ENCODE measurements at regions not wholly inside any gene's neighbourhood (a gene's known extent, or its start where the extent isn't known, plus 50 kb on each side); places are given as distances from the start of the nearest gene placed in this dataset.
"Not testable (repeated sequence)": the region's sequence is repeated elsewhere in the genome, so short reads cannot be mapped to it uniquely, and the experiment has no call there.

DNA sequence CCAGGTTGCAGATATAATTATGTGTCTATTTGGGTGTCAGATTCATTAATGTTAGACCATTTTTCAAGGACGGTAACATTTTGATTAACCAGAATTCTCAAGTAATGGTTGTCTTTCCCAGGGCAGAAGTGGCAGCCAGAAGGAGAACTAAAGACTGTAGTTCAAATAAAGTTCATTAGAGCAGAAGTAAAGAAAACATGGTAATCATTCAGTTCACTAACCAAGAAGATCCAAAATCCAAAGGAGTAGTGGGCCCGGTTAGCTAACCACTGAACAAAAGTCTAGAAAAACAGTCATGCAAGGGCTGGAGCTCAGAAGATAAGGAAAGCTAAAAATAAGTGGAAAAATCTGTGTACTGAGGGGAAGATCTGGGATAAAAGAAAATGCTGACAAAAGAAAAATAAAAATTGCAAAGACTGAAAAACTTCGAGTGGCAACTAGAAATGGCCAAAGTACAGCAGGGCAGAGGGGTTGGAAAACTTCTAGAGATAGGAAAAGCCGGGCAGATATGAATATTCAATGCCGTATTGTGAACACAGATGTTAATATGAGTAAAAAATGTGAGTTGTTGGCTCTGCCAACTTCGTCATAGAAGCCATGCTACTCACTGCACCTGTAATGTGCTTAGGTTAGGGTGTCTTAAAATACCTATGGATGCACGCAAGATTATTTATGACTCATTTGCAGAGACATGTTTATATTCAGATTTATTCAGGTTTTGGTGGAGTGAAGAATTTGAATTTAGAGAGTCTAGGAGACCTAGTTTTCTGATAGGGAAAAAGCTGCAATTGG lies 925.9 kb downstream of the LTN1 start:
- H2AFZ ChIP-seq (ENCODE audit: low read depth, low read length, severe bottlenecking), result no peak overlapping the region
- no peak overlapping the region for H3K9ac ChIP-seq (ENCODE audit: low read length)
- TF ChIP-seq EZH2phosphoT487 (conservative IDR thresholded peaks at IDR 0.05; ENCODE audit: low read length), result no peak
- TF ChIP-seq, protein P1, sequence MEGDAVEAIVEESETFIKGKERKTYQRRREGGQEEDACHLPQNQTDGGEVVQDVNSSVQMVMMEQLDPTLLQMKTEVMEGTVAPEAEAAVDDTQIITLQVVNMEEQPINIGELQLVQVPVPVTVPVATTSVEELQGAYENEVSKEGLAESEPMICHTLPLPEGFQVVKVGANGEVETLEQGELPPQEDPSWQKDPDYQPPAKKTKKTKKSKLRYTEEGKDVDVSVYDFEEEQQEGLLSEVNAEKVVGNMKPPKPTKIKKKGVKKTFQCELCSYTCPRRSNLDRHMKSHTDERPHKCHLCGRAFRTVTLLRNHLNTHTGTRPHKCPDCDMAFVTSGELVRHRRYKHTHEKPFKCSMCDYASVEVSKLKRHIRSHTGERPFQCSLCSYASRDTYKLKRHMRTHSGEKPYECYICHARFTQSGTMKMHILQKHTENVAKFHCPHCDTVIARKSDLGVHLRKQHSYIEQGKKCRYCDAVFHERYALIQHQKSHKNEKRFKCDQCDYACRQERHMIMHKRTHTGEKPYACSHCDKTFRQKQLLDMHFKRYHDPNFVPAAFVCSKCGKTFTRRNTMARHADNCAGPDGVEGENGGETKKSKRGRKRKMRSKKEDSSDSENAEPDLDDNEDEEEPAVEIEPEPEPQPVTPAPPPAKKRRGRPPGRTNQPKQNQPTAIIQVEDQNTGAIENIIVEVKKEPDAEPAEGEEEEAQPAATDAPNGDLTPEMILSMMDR (IDR thresholded peaks at IDR 0.05; ENCODE audit: insufficient read depth, low read length, poor library complexity, severe bottlenecking), result no peak
- H3K9me3 ChIP-seq (ENCODE audit: insufficient read depth, low read length), result no peaks in the 10 kb centered on the region
- no peak overlapping the region for H3K4me3 ChIP-seq (ENCODE audit: insufficient read depth, low read length, poor library complexity, severe bottlenecking)
- H3K27me3 ChIP-seq (ENCODE audit: low read length), result no peaks in the 10 kb centered on the region
- H3K27ac ChIP-seq (ENCODE audit: low read depth, low read length), result no peak overlapping the region
- no peaks in the 10 kb centered on the region for H3K79me2 ChIP-seq (ENCODE audit: insufficient read depth, low read length)
- no peaks in the 10 kb centered on the region for H3K36me3 ChIP-seq (ENCODE audit: low read length)
- no peaks in the 10 kb centered on the region for H3F3A ChIP-seq (ENCODE audit: insufficient read depth)
- H4K20me1 ChIP-seq (ENCODE audit: low read depth, low read length), result no peaks in the 10 kb centered on the region
- H3K4me2 ChIP-seq (ENCODE audit: low read depth, low read length, poor library complexity, severe bottlenecking), result peak overlapping the region; percentile 31
- no peaks in the 10 kb centered on the region for H3K9me2 ChIP-seq (replicated peaks; ENCODE audit: insufficient read depth, low read length)

DNA sequence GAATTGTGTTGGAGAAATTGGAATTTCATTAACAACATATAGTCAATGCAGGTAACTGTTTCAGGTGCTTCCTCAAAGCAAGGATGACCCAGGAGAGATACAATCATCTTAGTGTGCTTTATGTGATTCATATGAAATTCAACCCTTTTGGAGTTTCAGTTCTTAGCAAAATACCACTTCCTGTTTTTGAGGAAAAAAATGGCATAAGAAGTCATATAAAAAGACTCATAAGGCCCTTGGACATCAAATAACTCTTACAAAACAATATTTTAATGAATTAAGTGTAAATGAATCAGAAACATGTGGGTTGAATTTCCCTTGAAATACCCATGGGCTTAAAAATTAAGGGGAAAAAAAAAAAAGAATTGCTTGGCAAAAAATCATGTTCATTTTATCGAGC lies 926.6 kb downstream of the LTN1 start:
- Histone ChIP-seq H3K9ac (ENCODE audit: low read length) (no peak overlapping the region), H3K36me3 (ENCODE audit: low read length) (no peaks in the 10 kb centered on the region), H3K27ac (ENCODE audit: low read depth, low read length) (no peak overlapping the region), H4K20me1 (ENCODE audit: low read depth, low read length) (no peaks in the 10 kb centered on the region), H3K27me3 (ENCODE audit: low read length) (no peaks in the 10 kb centered on the region), H3F3A (ENCODE audit: insufficient read depth) (no peaks in the 10 kb centered on the region), H2AFZ (ENCODE audit: low read depth, low read length, severe bottlenecking) (no peak overlapping the region), H3K9me3 (ENCODE audit: insufficient read depth, low read length) (no peaks in the 10 kb centered on the region), H3K79me2 (ENCODE audit: insufficient read depth, low read length) (no peaks in the 10 kb centered on the region), H3K4me2 (ENCODE audit: low read depth, low read length, poor library complexity, severe bottlenecking) (peak overlapping the region; percentile 31), H3K4me3 (ENCODE audit: insufficient read depth, low read length, poor library complexity, severe bottlenecking) (no peak overlapping the region), H3K9me2 (replicated peaks; ENCODE audit: insufficient read depth, low read length) (no peaks in the 10 kb centered on the region)
- TF ChIP-seq EZH2phosphoT487 (conservative IDR thresholded peaks at IDR 0.05; ENCODE audit: low read length), result no peak
- TF ChIP-seq, protein P1 (IDR thresholded peaks at IDR 0.05; ENCODE audit: insufficient read depth, low read length, poor library complexity, severe bottlenecking), result no peak

DNA sequence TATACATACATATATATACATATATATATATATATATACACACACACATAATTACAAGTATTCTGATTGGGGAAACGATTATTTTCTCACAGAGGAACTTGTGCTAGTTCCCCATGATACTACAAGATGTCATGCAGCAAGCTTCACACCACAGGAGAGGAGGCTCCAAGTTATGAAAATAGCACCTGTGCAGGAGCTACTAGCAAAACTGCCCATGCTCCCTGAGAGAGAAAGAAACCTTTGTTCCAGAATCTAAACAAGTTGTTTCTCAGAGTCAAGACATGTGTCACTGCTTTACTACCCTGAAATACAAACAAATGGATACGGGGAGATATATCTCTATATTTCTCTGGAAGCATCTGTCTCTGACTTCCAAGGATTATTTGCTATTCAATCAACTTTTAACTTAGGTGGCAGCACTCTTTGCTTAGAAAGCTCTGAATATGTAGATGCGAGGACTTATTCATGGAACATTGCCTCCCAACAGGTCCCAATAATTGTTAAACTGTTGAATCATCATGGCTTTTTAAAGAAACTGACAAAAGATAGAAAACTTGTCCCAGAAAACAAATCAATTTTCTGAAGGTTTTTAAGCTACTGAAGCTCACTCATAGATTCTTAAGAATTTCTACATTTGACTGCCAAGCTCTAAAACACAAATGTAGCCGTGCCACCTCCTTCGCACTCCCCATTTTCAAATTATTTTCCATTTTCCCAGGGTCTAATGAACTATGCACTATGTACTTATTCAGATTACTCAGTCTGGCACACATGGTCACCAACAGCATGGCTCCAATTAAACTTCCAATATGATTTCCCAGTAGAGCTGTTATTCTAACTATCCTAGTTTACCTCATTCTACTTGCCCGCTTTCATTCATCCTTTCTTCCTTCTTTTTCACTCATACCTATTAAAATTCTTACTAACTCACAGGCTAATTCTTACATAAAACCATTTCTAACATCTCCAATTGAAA lies 929.1 kb downstream of the LTN1 start:
- H3K27ac ChIP-seq (ENCODE audit: low read depth, low read length), result no peak overlapping the region
- H3K36me3 ChIP-seq (ENCODE audit: low read length), result no peaks in the 10 kb centered on the region
- H3K4me3 ChIP-seq (ENCODE audit: insufficient read depth, low read length, poor library complexity, severe bottlenecking), result no peak overlapping the region
- H3K79me2 ChIP-seq (ENCODE audit: insufficient read depth, low read length), result no peaks in the 10 kb centered on the region
- H3F3A ChIP-seq (ENCODE audit: insufficient read depth), result no peaks in the 10 kb centered on the region
- no peak overlapping the region for H3K4me2 ChIP-seq (ENCODE audit: low read depth, low read length, poor library complexity, severe bottlenecking)
- no peaks in the 10 kb centered on the region for H3K9me3 ChIP-seq (ENCODE audit: insufficient read depth, low read length)
- no peaks in the 10 kb centered on the region for H4K20me1 ChIP-seq (ENCODE audit: low read depth, low read length)
- no peak overlapping the region for H2AFZ ChIP-seq (ENCODE audit: low read depth, low read length, severe bottlenecking)
- no peaks in the 10 kb centered on the region for H3K9me2 ChIP-seq (replicated peaks; ENCODE audit: insufficient read depth, low read length)
- no peaks in the 10 kb centered on the region for H3K27me3 ChIP-seq (ENCODE audit: low read length)
- TF ChIP-seq EZH2phosphoT487 (conservative IDR thresholded peaks at IDR 0.05; ENCODE audit: low read length), result no peak
- TF ChIP-seq, protein P1 (IDR thresholded peaks at IDR 0.05; ENCODE audit: insufficient read depth, low read length, poor library complexity, severe bottlenecking), result no peak
- H3K9ac ChIP-seq (ENCODE audit: low read length), result no peak overlapping the region

DNA sequence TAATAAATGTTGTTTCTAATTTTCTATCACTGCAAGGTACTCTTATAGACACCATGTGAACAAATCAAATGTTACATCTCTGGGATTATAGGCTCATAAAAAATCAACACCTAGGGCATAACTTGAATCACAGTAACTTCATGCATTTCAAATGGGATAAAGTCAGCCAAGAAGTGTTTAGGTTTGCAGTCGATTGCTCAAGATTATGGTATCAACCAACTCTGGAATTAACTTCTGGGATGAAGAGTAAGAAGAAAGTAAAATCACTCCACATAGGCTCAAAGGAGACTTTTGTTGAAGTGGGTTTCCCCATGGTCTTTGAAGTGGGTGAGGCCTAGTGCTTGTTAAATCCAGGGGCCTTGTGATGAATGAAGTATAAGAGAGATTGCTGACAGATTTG lies 939.7 kb downstream of the LTN1 start:
- not testable (repeated sequence) for H3K9ac ChIP-seq (ENCODE audit: low read length)

DNA sequence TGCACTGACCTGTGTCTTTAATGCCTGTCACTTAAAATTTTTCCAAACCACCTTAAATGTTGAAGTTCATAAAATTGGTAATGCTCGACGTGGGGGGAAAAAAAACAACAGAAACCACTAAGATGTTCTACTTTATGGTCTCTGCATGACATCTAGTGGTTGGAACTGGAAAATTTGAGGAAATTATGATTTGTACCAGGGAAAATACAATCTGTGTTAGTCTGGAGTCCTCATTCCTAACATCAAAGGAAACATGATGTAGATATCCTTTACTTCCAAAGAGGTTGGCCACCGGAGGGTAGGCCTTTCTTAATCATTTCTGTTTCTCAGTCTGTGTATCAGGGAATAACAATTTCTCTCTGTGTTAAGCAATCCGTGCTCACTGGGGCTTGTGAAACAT lies 941.0 kb downstream of the LTN1 start:
- H2AFZ ChIP-seq (ENCODE audit: low read depth, low read length, severe bottlenecking); H4K20me1 ChIP-seq (ENCODE audit: low read depth, low read length); H3K4me3 ChIP-seq (ENCODE audit: insufficient read depth, low read length, poor library complexity, severe bottlenecking); H3K9me3 ChIP-seq (ENCODE audit: insufficient read depth, low read length); H3K9me2 ChIP-seq (replicated peaks; ENCODE audit: insufficient read depth, low read length); H3K4me2 ChIP-seq (ENCODE audit: low read depth, low read length, poor library complexity, severe bottlenecking); H3K27me3 ChIP-seq (ENCODE audit: low read length); H3K27ac ChIP-seq (ENCODE audit: low read depth, low read length); H3K9ac ChIP-seq (ENCODE audit: low read length); H3F3A ChIP-seq (ENCODE audit: insufficient read depth); H3K79me2 ChIP-seq (ENCODE audit: insufficient read depth, low read length); H3K36me3 ChIP-seq (ENCODE audit: low read length): not testable (repeated sequence)

More for the DNA sequence above, 939.7 kb downstream of the LTN1 start:
- not testable (repeated sequence) for H3F3A ChIP-seq (ENCODE audit: insufficient read depth); H2AFZ ChIP-seq (ENCODE audit: low read depth, low read length, severe bottlenecking); H3K9me3 ChIP-seq (ENCODE audit: insufficient read depth, low read length); H3K36me3 ChIP-seq (ENCODE audit: low read length); H3K4me3 ChIP-seq (ENCODE audit: insufficient read depth, low read length, poor library complexity, severe bottlenecking); H3K79me2 ChIP-seq (ENCODE audit: insufficient read depth, low read length); H3K27me3 ChIP-seq (ENCODE audit: low read length); H4K20me1 ChIP-seq (ENCODE audit: low read depth, low read length); H3K27ac ChIP-seq (ENCODE audit: low read depth, low read length); H3K9me2 ChIP-seq (replicated peaks; ENCODE audit: insufficient read depth, low read length); H3K4me2 ChIP-seq (ENCODE audit: low read depth, low read length, poor library complexity, severe bottlenecking)
